NCI-H1417 treated with DMSO at 0.1 percent for 48 hours (cell line): ENCODE measurements at regions not wholly inside any gene's neighbourhood (a gene's known extent, or its start where the extent isn't known, plus 50 kb on each side); places are given as distances from the start of the nearest gene placed in this dataset.
"Not testable (repeated sequence)": the region's sequence is repeated elsewhere in the genome, so short reads cannot be mapped to it uniquely, and the experiment has no call there.

Experiments
- DNase-seq: peaks from one replicate; lab custom pipeline; 2025; lab: John Stamatoyannopoulos, UW

- DNase-seq: no peak
Measured at GRCh38 chr5:90285581-90285980, 124.0 kb downstream of the CETN3 start.

GRCh38 chr5:90284375-90284774 lies 125.2 kb downstream of the CETN3 start:
- DNase-seq: no peak

GRCh38 chr5:90279091-90279490 lies 130.5 kb downstream of the CETN3 start:
- no peak for DNase-seq

- DNase-seq: no peak
Measured at GRCh38 chr5:90274216-90274615, 135.3 kb downstream of the CETN3 start.

GRCh38 chr5:90267646-90268045 lies 141.9 kb downstream of the CETN3 start:
- no peak for DNase-seq

- no peak for DNase-seq
Measured at GRCh38 chr5:90265545-90265857, 144.1 kb downstream of the CETN3 start.

GRCh38 chr5:90264689-90265544 lies 144.6 kb downstream of the CETN3 start:
- peak; percentile 29 for DNase-seq

- no peak for DNase-seq
Measured at GRCh38 chr5:90263102-90263820, 146.3 kb downstream of the CETN3 start.

GRCh38 chr5:90251447-90251846 lies 158.1 kb downstream of the CETN3 start:
- no peak for DNase-seq

GRCh38 chr5:90248640-90249039 lies 160.9 kb downstream of the CETN3 start:
- DNase-seq: no peak

- not testable (repeated sequence) for DNase-seq
Measured at GRCh38 chr5:90243848-90244247, 165.7 kb downstream of the CETN3 start.

GRCh38 chr5:90233476-90233875 lies 176.1 kb downstream of the CETN3 start:
- no peak for DNase-seq

- DNase-seq: no peak
Measured at GRCh38 chr5:90231688-90232087, 177.9 kb downstream of the CETN3 start.

GRCh38 chr5:90227683-90228082 lies 181.9 kb downstream of the CETN3 start:
- DNase-seq: no peak

GRCh38 chr5:90226433-90227099 lies 183.0 kb downstream of the CETN3 start:
- DNase-seq: no peak

GRCh38 chr5:90224342-90224741 lies 185.2 kb downstream of the CETN3 start:
- DNase-seq: no peak

- no peak for DNase-seq
Measured at GRCh38 chr5:90223756-90224155, 185.8 kb downstream of the CETN3 start.

- DNase-seq: no peak
Measured at GRCh38 chr5:90221951-90222350, 187.6 kb downstream of the CETN3 start.

- no peak for DNase-seq
Measured at GRCh38 chr5:90220554-90220953, 189.0 kb downstream of the CETN3 start.

GRCh38 chr5:90214991-90215390 lies 194.6 kb downstream of the CETN3 start:
- DNase-seq: no peak

- DNase-seq: not testable (repeated sequence)
Measured at GRCh38 chr5:90208323-90208722, 201.2 kb downstream of the CETN3 start.

GRCh38 chr5:90201923-90202322 lies 207.6 kb downstream of the CETN3 start:
- DNase-seq: no peak
